ENCODE measurements at regions not wholly inside any gene's neighbourhood (a gene's known extent, or its start where the extent isn't known, plus 50 kb on each side); places are given as distances from the start of the nearest gene placed in this dataset.

DNA sequence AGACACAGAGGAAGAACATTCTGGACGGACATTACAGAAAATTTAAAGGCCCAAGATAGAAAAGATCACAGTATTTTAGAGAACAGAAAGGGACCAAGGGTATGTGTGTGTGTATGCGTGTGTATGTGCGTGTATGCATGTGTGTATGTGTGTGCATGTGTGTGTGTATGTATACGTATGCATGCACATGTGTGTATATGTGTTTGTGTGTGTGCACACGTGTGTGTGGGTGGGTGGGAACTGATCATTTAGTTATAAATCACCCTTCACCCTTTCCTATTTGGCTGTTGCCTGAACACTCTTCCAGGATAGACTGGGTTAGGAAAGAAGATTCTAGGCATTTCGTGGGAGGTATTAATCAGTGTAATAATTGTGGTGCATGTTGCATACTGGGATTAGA, 634.4 kb downstream of the DHX35 start:
- H3K4me3 ChIP-seq (ENCODE audit: control insufficient read depth, low read depth, low read length): no peak overlapping the region
- TF ChIP-seq, protein P1, sequence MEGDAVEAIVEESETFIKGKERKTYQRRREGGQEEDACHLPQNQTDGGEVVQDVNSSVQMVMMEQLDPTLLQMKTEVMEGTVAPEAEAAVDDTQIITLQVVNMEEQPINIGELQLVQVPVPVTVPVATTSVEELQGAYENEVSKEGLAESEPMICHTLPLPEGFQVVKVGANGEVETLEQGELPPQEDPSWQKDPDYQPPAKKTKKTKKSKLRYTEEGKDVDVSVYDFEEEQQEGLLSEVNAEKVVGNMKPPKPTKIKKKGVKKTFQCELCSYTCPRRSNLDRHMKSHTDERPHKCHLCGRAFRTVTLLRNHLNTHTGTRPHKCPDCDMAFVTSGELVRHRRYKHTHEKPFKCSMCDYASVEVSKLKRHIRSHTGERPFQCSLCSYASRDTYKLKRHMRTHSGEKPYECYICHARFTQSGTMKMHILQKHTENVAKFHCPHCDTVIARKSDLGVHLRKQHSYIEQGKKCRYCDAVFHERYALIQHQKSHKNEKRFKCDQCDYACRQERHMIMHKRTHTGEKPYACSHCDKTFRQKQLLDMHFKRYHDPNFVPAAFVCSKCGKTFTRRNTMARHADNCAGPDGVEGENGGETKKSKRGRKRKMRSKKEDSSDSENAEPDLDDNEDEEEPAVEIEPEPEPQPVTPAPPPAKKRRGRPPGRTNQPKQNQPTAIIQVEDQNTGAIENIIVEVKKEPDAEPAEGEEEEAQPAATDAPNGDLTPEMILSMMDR (conservative IDR thresholded peaks at IDR 0.05; ENCODE audit: control insufficient read depth, insufficient read depth, low read depth, low read length): no peak
- no peak for DNase-seq (ENCODE audit: low read depth)

DNA sequence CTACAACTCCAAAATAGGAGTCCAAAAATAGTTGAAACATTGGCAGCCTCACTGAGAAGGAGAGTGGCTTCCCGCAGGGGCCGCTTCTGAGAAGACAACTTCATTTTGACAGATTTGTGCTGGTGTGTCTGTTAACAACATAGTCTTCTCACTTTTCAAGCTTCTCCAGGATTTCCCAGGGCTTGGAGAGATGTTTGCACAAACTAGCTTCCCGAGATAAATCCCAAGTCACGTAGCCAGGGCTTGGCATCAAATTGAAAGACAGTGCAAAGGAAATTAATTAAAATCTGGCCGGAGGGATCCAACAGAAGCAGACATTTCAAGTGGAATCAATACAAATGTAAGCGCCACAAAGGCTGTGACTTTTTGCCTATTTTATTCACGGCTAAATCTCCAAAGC, 630.2 kb downstream of the DHX35 start:
- no peak for DNase-seq (ENCODE audit: low read depth)
- no peak overlapping the region for H3K4me3 ChIP-seq (ENCODE audit: control insufficient read depth, low read depth, low read length)
- TF ChIP-seq, protein P1 (conservative IDR thresholded peaks at IDR 0.05; ENCODE audit: control insufficient read depth, insufficient read depth, low read depth, low read length): no peak

- TF ChIP-seq, protein P1 (conservative IDR thresholded peaks at IDR 0.05; ENCODE audit: control insufficient read depth, insufficient read depth, low read depth, low read length): no peak
- DNase-seq (ENCODE audit: low read depth): no peak
- H3K4me3 ChIP-seq (ENCODE audit: control insufficient read depth, low read depth, low read length): no peak overlapping the region
Observed at GRCh38 chr20:39588148-39588757, 626.1 kb downstream of the DHX35 start.

DNA sequence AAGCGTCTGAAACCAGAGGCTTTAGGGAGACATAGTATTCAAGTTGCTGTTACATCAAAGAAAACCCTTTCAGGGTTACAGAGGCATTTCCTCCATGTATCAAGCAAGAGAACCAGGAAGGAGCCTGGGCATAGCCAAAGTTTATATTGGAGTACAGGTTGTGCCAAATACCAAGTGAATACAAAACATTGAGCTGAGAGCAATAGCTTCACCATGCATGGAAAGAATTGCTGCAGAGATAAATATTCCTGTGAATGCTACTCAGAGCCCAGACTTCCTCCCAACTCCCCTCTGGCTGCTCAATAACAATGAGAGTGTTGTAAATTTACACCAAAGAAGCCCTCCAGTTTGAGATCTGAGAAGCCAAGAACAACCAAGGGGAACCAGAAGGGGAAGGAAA, 618.9 kb downstream of the DHX35 start:
- no peak for DNase-seq (ENCODE audit: low read depth)
- TF ChIP-seq, protein P1 (conservative IDR thresholded peaks at IDR 0.05; ENCODE audit: control insufficient read depth, insufficient read depth, low read depth, low read length): no peak
- H3K4me3 ChIP-seq (ENCODE audit: control insufficient read depth, low read depth, low read length): no peak overlapping the region

GRCh38 chr20:39576771-39577170, 614.6 kb downstream of the DHX35 start:
- DNase-seq (ENCODE audit: low read depth): no peak
- no peak overlapping the region for H3K4me3 ChIP-seq (ENCODE audit: control insufficient read depth, low read depth, low read length)
- TF ChIP-seq, protein P1 (conservative IDR thresholded peaks at IDR 0.05; ENCODE audit: control insufficient read depth, insufficient read depth, low read depth, low read length): no peak

GRCh38 chr20:39574061-39574460, 611.9 kb downstream of the DHX35 start:
- H3K4me3 ChIP-seq (ENCODE audit: control insufficient read depth, low read depth, low read length): no peak overlapping the region
- TF ChIP-seq, protein P1 (conservative IDR thresholded peaks at IDR 0.05; ENCODE audit: control insufficient read depth, insufficient read depth, low read depth, low read length): no peak
- DNase-seq (ENCODE audit: low read depth): no peak

DNA sequence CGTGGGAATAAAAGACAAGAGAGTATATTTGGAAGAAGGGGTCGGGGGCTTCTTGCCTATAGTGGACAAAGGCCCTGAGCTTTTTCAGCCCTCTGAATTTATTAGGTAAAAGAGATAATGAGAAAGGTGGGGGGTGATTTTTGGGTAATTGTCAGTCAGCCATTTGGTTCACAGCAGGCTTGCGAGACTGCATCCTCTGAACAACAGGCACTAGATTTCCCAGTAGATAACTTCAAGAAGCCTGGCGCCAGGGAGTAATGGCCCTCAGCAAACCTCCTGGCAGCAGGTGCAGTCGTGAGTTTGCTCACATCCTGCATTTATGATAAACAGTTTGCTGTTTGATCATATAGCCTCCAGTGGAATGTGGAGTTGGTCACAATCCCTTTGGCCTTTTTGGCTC, 609.0 kb downstream of the DHX35 start:
- H3K4me3 ChIP-seq (ENCODE audit: control insufficient read depth, low read depth, low read length): no peak overlapping the region
- no peak for DNase-seq (ENCODE audit: low read depth)
- TF ChIP-seq, protein P1 (conservative IDR thresholded peaks at IDR 0.05; ENCODE audit: control insufficient read depth, insufficient read depth, low read depth, low read length): no peak
